ENCODE measurements at regions not wholly inside any gene's neighbourhood (a gene's known extent, or its start where the extent isn't known, plus 50 kb on each side); places are given as distances from the start of the nearest gene placed in this dataset.

DNA sequence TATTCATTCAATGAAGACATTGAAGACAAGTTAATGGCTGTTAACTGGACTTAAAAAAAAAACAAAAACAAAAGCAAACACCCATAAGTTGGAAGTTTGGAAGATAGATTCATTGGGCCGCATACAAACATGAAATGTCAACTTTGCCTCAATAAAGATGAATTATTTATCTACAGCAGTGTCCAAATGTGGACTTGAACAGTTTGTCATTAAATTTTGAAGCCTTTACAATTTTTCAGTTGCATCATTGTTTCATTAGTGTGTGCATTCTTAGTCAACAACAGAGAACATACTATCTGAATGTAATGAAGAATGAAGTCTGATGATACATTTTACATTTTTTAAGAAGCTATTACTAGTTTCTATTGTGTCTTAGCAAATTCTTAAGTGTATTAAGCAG is 152.1 kb downstream of the SLIT2 start:
- Histone ChIP-seq H2AFZ (ENCODE audit: low read depth, low read length) (no peak overlapping the region), H3K27me3 (ENCODE audit: control insufficient read depth in 2 of 2, insufficient read depth in 2 of 2, low read length in 2 of 2) (no peaks in the 10 kb centered on the region), H3K4me2 (ENCODE audit: insufficient read depth, low read length) (no peak overlapping the region), H4K20me1 (replicated peaks; ENCODE audit: control insufficient read depth, insufficient read depth, low read length) (no peaks in the 10 kb centered on the region), H3K9ac (ENCODE audit: insufficient read depth in 1 of 2, low read depth in 2 of 2, low read length in 2 of 2) (no peak overlapping the region), H3K9me1 (ENCODE audit: control insufficient read depth, insufficient read depth, low read length) (no peaks in the 10 kb centered on the region), H3K4me1 (replicated peaks in 1 of 2; ENCODE audit: control insufficient read depth in 2 of 2, insufficient read depth in 2 of 2, low read length in 2 of 2) (no peaks in the 10 kb centered on the region), H3K36me3 (ENCODE audit: control insufficient read depth, insufficient read depth, low read length) (no peaks in the 10 kb centered on the region), H3K27ac (ENCODE audit: extremely low read depth, low read depth, low read length) (no peak overlapping the region), H3K9me3 (replicated peaks; ENCODE audit: control insufficient read depth, insufficient read depth, low read depth, low read length) (no peaks in the 10 kb centered on the region; the same call in 1 of the 2 replicates), H3K4me3 (no peak overlapping the region), H3K79me2 (ENCODE audit: control insufficient read depth, insufficient read depth, low read length) (no peaks in the 10 kb centered on the region)
- TF ChIP-seq NCOA6 (IDR thresholded peaks at IDR 0.05) (no peak), DMBX1 (CRISPR knock-in tag; IDR thresholded peaks at IDR 0.05; ENCODE audit: borderline replicate concordance) (no peak), ZNF224 (CRISPR knock-in tag; IDR thresholded peaks at IDR 0.05) (no peak), HMGXB4 (CRISPR knock-in tag; IDR thresholded peaks at IDR 0.05) (no peak), CBX2 (IDR thresholded peaks at IDR 0.05; ENCODE audit: insufficient read depth, low read length, poor library complexity, severe bottlenecking) (no peak), TBP (optimal IDR thresholded peaks at IDR 0.05; ENCODE audit: low read depth, low read length) (no peak), NFRKB (IDR thresholded peaks at IDR 0.05; ENCODE audit: low read depth) (no peak), RBM34 (IDR thresholded peaks at IDR 0.05; ENCODE audit: borderline replicate concordance, insufficient read depth, low read length) (no peak), ZFPM2 (CRISPR knock-in tag; IDR thresholded peaks at IDR 0.05) (no peak), SRSF9 (IDR thresholded peaks at IDR 0.05; ENCODE audit: borderline replicate concordance, low read depth, low read length) (no peak), ZSCAN32 (CRISPR knock-in tag; IDR thresholded peaks at IDR 0.05) (no peak), NR0B1 (IDR thresholded peaks at IDR 0.05; ENCODE audit: partially characterized antibody) (no peak), ZNF436 (CRISPR knock-in tag; IDR thresholded peaks at IDR 0.05) (no peak), HOMEZ (CRISPR knock-in tag; IDR thresholded peaks at IDR 0.05) (no peak), SMARCA4 (IDR thresholded peaks at IDR 0.05) (no peak), ZKSCAN8 (CRISPR knock-in tag; IDR thresholded peaks at IDR 0.05) (no peak), KLF1 (tag; IDR thresholded peaks at IDR 0.05) (no peak)
- TF ChIP-seq, protein P1, sequence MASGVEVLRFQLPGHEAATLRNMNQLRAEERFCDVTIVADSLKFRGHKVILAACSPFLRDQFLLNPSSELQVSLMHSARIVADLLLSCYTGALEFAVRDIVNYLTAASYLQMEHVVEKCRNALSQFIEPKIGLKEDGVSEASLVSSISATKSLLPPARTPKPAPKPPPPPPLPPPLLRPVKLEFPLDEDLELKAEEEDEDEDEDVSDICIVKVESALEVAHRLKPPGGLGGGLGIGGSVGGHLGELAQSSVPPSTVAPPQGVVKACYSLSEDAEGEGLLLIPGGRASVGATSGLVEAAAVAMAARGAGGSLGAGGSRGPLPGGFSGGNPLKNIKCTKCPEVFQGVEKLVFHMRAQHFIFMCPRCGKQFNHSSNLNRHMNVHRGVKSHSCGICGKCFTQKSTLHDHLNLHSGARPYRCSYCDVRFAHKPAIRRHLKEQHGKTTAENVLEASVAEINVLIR (CRISPR knock-in tag; IDR thresholded peaks at IDR 0.05) = no peak
- ATAC-seq (no peak), FAIRE-seq (no peak), DNase-seq (ENCODE audit: extremely low read depth in 1 of 4, low spot score in 3 of 4) (no peak)
- intact Hi-C loops (cut with micrococcal nuclease) = no loop called here
- ChIA-PET POLR2A (no interaction called here), CTCF (ENCODE audit: low intra/inter-chr PET ratio) (no interaction called here)
- no TSS peak for BruUV-seq (replicated peaks)
- WGBS (ENCODE audit: insufficient coverage, low coverage, missing lambda C conversion rate) = 0% methylated on average over 1 of the region's 1 CpG
- in situ Hi-C loops (cut with MboI) = loop anchor here (25.0 kb wide), 1 partner anchor 1358 kb away; no protein-coding TSS in a partner anchor
